CD4-positive, alpha-beta T cell treated with Interleukin-15 for 1 hour (primary cell): ENCODE measurements at regions not wholly inside any gene's neighbourhood (a gene's known extent, or its start where the extent isn't known, plus 50 kb on each side); places are given as distances from the start of the nearest gene placed in this dataset.

ENCODE experiments used
- DNase-seq: peaks from one replicate; pipeline ENCODE4 v3.0.0-alpha.2; 2020

DNA sequence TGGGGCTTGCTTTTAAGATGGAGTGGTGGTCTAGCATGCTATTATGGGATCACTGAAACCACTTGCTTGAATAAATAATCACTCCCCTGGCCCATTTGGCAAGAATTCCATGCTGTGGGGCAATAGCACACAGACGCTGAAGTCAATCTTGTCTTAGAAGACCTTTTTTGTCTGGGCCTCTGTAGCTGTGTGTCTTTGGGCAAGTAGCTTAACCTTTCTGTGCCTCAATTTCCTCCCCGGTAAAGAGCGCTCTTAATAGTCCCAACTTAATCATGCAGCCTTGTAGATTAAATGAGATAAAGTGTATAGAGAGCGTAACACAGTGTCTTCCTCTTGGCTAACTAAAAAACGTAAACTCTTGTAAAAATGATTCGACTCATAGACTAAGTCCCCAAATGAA is 125.4 kb upstream of the IGSF21 start:
- no peak for DNase-seq

DNA sequence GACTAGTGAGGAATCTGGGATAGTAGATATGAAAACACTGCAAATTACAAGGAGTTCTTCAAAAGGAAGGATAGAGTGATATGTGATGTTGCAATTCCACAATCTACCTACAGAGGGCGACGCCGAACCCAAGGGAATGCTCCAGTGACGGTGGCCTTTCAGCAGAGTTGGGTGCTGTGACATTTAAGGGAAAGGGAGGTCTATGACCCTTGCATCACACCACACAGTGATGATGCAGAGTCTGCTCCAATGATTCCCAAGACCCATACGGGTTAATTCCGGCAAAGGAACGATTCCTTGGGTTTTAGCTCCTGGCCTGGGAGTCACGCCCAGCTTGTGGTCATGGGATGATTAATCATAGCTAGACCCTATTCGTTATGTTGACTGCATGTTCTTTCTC is 123.0 kb upstream of the IGSF21 start:
- no peak for DNase-seq

DNA sequence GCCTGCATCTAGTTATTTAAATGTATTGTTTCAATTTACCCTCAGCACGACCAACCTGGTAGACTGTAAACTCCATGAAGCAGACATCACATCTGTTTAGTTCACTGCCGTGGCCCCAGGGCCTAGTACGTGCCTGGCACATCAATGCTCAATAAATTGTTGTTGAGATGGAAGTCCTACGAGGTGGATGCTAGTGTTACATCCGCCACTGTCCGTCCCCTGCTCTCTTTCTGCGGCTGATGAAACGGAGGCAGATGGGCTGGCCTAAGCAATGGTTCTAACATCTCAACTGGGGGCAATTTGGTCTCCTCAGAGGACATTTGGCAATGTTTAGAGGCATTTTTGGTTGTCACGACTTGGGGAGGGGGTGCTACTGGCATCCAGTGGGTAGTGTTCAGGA is 121.4 kb upstream of the IGSF21 start:
- no peak for DNase-seq

DNA sequence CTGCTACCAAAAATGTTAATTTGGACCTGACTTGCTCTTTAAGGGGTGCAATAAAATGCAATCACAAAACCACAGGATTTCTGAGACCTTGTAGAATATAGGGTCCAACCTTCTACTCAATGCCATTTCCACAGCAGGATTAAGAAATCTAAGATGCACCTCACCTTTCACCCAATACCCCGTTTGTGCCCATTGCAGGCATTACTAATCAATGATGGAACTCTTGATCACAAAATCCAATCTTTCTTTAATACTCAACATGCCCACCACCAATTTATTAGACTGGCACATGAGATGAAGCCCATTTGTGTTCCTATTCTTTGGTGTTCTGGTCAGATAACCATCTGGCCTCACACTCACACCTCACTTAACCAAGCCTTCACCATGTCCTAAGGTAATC is 117.2 kb upstream of the IGSF21 start:
- no peak for DNase-seq

DNA sequence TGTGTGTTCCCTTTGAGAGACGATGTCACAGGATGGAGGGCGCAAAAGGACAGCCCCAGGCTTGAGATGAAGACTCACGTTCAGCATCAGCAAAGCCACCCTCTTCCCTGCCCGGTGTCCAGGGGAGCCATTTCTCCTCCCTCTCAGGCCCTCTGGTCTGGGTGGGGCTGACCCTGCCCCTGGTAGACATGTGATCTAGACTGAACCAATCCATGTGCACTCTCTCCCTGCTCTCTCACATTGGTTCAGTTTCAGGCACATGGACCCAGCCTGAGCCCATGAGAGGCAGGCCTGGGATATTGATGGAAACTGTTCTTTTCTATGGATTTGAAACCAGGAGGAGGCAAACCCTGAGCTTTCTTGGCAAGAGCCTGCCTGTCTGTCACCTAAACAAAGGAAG is 115.6 kb upstream of the IGSF21 start:
- DNase-seq = no peak

DNA sequence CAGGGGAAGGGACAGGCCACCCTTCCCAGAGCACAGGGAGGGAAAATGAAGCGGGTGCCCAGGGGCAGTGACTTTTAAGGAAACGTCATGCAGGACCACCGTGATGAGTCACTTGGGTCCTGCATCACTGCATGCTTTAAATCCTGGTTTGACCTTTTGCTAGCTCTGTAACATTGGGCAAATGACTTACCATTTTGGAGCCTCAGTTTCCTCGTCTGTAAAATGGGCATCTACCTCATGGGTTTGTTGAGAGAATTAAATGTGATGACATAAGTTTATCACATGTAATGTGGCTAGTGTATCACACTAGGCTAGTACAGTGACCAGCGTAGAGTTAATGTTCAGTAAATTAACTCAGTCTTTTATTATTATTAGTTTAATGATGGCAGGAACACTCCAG is 114.8 kb upstream of the IGSF21 start:
- DNase-seq = no peak

DNA sequence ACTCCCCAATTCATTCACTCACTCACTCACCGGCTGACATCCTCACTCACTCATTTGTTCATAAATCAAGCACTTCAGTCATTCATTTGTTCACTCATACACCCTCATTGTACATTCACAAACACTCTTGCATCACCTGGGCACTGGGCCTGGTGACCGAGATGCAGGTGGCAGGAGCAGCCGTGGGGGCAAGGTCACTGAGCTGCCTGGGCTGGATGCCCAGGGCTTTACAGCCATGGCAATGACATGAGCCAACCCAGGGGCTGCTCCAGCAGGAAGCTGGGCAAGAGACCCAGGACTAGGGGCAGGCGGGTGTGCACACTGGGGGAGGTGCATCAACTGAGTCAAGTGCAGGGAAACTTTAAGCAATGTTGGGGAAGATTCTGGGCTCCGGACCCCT is 113.6 kb upstream of the IGSF21 start:
- DNase-seq = no peak

DNA sequence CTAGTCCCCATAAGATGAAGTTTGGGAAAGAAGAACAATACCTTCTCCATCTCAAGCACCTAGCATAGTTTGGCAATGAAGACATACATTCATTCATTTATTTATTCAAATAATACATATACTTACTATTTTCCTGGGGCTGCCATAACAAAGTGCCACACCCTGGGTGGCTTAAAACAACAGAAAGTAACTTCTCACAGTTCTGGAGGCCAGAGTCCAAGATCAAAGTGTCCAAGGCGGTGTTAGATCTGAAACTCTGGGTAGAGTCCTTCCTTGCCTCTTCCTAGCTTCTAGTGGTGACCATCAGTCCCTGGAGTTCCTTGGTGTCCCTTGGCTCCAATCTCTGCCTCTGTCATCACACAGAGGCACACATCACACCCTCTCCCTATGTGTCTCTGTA is 112.1 kb upstream of the IGSF21 start:
- no peak for DNase-seq

DNA sequence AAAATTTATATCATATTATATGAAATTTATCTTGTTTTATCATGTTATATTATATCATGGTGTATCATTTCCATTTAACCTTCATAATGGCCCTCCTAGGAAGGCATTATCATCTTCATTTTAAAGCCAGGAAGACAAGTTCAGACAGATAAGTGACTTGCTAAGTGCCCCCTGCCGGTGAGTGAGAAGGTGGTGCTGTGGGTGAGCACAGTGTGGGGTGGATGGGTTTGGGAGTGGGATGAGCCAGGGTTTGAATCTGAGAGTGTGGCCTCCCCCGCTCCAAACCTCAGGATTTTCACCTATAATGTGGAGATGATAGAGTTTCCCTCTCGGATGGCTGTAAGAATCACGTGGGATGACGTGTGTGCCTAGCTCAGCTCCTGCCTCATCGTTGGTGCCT is 108.7 kb upstream of the IGSF21 start:
- no peak for DNase-seq

DNA sequence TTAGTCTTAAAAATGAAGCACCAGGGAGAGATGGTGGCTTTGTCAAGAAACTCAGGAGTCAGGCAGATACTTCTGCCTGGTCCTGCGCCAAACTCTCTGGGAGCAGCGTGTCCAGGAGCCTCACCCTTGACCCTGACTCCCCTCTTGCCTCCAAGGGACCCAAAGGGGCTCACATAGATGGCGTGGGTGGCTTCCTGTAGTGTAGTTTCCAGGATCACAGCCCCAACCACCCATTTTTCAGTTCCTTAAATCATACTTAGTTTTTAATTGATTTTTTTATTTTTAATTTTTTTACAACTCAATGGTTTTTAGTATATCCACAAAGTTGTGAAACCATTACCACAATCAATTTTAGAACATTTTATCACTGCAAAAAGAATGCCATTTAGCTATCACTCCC is 107.7 kb upstream of the IGSF21 start:
- DNase-seq = no peak

DNA sequence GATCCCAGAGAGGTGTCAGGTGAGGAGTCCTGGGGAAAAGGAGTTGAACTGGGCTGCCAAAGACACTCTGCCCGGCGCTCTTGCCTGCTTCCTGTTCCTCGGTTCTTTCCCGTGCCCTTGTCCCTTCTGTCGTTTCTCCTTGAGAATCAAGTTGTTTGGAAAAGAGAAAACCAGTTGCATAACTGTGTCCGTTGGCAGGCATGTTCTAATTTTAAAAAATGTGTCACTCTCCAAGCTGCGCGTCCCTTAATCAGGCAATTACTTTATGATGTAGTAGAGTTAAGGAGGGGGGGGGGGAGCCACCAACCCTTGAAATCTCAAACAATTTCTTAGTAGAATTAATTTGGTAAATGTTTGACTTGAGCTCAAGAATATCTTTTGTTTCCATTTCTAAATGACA is 105.9 kb upstream of the IGSF21 start:
- no peak for DNase-seq

DNA sequence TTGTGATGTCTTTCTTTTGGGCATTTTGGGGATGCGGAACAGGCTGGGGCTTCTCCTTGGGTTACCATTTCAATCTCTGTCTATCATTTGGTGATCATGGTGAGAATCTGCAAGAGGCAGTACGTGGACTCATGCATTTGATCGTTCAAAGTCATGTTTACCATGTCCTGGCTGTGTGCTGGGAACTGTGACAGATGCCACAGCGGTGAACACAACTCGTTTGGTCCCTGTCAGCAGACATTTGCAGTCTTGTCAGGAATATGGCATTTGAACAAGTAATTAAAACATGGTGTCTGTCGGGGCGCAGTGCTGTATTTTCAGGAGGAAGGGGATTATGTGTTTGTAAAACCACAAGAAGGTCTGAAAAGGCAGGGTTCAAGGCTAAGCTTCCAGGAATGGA is 103.3 kb upstream of the IGSF21 start:
- no peak for DNase-seq

DNA sequence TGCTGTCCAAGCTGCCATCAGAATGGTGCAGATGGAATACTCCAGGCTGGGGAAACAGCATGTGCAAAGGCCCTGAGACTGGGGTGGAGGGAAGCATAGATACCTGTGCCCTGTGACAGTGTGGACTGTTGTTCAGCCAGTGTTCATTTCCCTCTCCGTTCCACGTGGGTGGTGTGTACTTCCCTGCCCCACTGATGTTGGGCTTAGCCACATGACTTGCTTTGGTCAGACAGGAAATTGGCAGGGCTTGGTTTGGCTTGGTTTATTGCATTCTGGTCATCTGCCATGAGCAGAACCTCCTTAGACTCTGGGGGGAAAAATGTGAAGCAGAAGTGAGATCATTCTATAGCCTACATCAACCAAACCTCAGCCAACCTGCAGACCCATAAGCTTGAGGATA is 102.4 kb upstream of the IGSF21 start:
- DNase-seq = no peak

DNA sequence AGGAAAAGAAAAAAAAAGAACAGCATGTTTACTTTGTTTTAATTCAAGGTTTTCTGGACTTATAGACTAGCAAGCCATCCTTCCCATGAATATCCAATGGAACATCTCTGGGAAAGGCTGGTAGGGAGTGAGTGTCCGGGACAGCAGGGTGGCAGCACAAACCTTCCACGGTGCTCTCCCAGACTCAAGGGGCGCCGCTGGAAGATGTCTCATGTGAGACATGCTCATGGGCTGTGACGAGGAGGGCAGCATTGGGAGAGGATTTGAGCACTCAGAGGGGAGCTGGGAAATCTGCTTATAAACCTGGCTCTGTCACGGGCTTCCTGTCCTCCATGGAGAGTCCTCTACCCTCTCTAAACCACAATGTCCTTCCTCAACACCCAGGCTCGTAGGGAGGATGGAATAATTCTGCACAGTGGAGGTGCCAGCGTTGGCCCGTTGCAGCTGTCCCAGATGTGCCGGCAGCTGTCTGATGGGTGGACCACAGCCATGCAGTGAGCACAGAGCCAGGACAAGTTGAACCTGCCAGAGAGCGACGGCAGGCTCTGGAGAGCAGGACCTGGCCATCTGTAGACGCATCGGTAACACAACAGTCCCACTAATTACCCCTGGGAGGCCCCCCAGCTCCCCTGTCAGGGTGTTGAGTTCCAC is 100.1 kb upstream of the IGSF21 start:
- no peak for DNase-seq

DNA sequence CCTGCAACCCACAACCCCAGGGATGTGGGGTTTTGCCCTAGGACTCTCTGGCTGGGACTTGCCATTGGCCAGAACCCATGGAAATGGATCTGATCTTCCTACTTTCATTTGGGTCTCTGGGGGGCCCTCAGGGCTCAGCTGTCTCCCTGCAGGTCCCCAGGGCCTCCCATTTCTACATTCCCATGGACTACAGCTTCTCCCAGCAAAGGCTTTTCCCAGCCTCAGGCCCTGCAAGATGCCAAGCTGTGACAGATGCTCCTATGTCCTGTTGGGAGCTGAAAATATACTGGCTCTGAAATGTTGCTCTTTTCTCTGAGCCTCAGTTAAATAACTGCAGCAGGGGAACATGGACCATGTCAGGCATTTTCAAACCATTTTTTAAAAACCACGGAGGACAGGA is 99.5 kb upstream of the IGSF21 start:
- no peak for DNase-seq

DNA sequence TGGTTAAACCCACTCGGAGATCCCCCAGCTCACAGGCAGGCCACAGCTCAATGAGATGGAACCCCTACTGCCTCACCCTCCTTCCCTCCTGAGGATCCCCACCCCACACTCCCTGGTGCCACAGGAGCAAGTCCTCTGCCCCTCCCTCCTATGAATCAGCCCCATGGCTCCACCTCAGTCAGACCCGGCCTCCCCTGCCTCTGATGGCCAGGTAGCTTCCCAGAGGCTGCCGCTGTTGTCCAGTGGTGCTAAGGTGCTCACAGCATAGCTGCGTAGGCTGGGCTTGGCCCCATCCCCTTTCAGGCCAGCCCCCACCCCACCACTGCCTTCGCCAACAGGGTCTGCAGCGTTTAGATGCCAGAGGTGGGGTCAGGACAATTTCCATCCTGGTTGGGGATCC is 98.5 kb upstream of the IGSF21 start:
- no peak for DNase-seq

DNA sequence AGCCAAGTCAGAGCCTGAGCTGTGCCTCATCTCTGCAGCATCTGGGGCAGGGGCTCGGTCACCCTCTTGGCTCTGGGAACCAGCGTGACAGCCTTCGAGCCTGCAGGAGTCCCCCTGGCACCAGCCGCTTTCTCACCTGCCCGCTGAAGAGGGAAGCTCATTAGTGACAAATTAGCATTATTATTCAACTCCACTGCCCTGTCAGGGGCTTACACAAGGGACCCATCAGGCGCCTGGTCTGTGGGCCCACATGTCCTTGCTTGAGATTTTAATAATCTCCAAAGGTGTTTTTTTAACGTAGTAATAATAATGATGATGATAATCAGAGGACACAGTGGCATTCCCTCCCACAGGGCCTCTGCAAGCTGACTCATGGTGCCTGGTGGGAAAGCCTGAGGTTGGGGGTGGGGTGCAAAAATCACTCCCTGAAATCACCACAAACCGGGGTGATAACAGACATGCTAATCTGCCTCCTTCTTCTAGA is 98.1 kb upstream of the IGSF21 start:
- DNase-seq = no peak

DNA sequence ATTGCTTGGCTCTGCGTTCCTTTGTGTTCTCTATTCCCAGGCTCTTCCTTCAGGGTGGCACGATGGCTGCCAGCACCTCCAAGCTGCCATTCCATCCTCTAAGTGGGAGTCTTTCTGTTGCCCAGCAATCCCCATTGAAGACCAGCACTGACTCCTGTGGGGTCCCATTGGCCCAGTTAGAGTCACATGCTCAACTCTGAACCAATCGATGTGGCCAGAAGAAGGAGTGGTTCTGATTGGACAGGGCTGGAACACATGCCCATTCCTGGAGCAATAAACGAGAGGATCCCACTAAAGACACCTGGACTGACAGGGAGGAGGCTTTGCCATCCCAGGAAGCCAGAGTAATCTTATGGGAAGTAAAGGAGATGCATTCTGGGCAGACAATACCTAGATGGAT is 97.2 kb upstream of the IGSF21 start:
- no peak for DNase-seq

DNA sequence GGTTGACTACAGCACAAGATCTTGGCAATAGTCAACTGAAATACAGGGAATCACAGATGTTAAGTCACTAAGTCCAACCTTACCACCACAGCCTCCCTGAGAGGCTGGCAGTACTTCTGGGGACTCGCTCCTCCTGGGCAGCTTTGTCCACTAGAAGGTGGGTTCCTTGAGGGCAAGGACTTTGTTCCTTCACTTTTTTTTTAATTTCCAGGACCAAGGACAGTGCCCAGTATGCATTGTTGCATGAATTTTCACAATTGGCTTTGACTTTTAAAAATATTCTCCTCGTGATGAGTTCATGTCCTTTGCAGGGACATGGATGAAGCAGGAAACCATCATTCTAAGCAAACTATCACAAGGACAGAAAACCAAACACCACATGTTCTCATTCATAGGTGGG is 96.7 kb upstream of the IGSF21 start:
- DNase-seq = no peak

DNA sequence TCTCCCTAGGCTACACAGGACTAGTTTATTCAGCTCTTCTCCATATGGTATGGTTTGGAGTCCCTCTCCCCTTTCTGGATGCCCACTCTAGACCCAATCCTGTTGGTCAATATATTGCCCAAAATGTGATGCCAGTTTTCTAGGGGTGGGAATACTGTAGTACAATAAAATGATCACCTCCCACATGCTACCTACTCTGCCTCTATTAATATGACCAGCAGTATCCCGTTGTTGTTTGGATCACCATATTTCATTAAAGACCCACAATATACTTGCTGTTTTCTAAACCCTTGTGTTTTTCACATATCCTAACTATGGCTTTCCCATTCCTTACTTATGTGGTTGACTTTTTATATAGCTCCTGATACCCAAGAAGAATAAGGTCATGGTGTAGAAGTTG is 95.9 kb upstream of the IGSF21 start:
- DNase-seq = no peak

DNA sequence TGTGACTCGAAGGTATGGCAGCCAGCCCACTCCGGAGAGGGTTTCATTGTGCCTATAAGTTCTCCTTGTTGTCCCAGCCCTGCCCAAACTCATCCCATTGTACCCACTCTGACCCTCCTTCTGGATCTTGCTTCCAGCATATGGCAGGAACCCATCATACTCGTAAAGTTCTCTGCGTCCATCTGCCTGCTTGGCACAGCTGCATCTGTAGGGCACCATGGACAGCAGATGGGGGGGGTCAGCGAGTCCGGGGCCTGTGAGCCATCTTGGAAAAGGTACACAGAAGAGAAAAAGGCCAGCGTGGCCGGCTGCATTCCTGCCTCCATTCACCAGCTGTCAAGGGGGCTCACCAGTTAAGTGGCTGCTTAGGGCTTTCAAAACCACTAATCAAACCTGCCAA is 94.9 kb upstream of the IGSF21 start:
- DNase-seq = no peak

DNA sequence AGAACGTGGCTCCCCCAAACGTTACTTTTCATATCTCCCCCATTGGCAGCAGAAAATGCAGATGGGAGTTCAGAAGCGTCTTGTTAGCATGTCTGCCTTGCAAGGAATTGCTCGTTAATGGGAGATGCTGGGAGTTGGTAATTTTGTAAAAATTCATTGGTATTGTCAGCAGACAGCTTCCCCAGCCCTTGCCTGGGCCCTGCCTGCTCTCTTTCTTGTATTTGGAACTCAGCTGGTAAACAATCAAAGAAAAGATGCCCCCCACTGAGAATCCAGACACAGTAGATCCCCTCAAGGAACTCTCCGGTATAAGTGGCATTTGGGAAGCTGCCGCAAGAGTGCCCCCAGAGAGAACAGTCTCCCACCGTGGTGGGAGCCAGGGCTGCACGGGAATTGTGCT is 94.4 kb upstream of the IGSF21 start:
- no peak for DNase-seq

DNA sequence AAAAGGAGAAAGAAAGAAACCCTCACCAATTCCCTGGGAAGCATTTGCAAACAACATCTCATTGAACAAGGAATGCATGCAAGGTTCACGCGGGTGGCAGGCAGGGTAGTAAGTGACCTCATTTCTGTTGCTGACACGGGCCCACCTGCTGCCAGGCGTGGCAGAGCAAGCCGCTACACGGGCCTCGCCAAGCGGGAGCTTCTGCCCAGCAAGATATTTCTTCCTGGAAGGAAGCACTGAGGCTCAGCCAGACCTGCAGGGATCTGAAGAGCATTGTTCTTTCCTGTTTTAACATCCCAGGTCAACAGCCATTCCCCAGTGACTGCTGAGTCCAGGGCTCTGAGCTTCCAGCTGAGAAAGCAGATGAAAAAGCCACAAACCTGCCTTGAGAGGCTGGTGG is 91.9 kb upstream of the IGSF21 start:
- no peak for DNase-seq

DNA sequence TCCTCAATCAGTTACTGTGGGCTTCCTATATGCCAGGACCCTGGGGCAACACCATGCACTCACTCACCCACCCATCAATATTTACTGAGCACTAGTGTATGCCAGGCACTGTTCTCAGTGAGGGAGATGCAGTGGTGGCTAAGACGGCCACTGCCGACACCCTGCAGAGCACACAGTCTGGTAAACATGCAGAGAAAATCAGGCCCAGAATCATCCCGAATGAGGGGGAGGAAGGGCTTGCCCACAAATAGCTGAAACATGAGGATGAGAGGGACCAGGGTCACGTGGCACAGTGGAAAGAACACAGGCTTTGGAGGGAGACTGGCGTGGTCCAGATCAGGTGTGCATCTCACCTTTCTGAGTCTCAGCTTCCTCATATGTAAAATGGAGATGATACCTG is 89.2 kb upstream of the IGSF21 start:
- DNase-seq = no peak

DNA sequence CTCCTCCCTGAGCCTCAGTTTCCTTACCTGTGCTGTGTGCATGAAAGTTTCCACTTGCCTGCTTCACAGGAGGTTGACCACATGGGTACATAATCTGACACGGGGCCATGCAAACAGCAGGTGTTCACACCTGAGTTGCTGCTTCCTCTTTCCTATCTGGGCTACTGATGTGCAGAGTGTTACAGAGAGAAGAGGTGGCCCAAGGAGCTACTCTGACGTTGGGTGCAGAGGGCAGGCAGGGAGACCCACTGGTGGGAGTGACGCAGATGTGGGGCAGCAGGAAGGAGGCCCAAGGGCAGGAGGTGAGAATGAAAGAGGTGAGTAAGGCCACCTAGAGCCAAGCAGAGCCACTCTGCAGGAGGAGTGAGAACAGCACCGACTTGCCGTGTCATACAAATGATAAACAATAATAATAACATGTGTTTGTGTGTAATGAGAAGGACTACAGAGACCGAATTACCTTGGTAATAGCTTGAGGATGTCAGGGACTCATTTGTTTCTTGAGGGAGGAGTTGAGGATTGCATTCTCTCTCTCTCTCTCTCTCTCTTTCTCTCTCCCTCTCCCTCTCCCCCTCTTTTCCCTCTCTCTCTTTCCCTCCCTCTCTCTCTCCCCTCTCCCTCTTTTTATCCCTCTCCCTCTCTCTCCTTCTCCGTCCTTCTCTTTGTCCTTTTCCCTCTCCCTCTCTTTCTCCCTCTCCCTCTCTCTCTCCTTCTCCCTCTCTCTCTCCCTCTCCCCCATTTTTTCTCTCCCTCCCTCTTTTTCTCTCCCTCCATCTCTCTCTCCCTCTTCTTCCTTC is 87.4 kb upstream of the IGSF21 start:
- no peak for DNase-seq
